OCI-LY1 (cell line): ENCODE measurements at regions not wholly inside any gene's neighbourhood (a gene's known extent, or its start where the extent isn't known, plus 50 kb on each side); places are given as distances from the start of the nearest gene placed in this dataset.

Source experiments
- H2AFZ ChIP-seq: fragments of 200-600 bp; sonication (generic), shearing (Covaris generic); 2 replicates; pipeline ENCODE4 v1.6.0; 2014; ENCODE audit warnings: antibody characterized with exemption, mild to moderate bottlenecking, low read length
- H3F3A ChIP-seq: fragments of 200-600 bp; sonication (generic), shearing (Covaris generic); 2 replicates; pipeline ENCODE4 v1.6.0; 2014; ENCODE audit warnings: mild to moderate bottlenecking, antibody characterized with exemption, low read length, moderate library complexity; ENCODE audit not compliant: insufficient read depth
- H3K27ac ChIP-seq: fragments of 200-600 bp; sonication (generic); 2 replicates; pipeline ENCODE4 v1.5.1; 2014; ENCODE audit warnings: low read length, mixed run types, mild to moderate bottlenecking, low read depth; ENCODE audit not compliant: poor library complexity, severe bottlenecking
- H3K27me3 ChIP-seq: fragments of 200-600 bp; sonication (generic); 2 replicates; pipeline ENCODE4 v1.6.0; 2014; ENCODE audit warnings: antibody characterized with exemption, mild to moderate bottlenecking, low read length, moderate library complexity; ENCODE audit not compliant: insufficient read depth
- H3K36me3 ChIP-seq: fragments of 200-600 bp; sonication (generic); 2 replicates; pipeline ENCODE4 v1.6.1; 2014; ENCODE audit warnings: mild to moderate bottlenecking, antibody characterized with exemption, low read length, moderate library complexity, mixed read lengths; ENCODE audit not compliant: insufficient read depth
- H3K4me1 ChIP-seq: fragments of 200-600 bp; sonication (generic); 2 replicates; pipeline ENCODE4 v1.5.1; 2014; ENCODE audit warnings: mild to moderate bottlenecking, low read length, moderate library complexity; ENCODE audit not compliant: insufficient read depth, severe bottlenecking
- H3K4me2 ChIP-seq: fragments of 200-600 bp; sonication (generic), shearing (Covaris generic); 2 replicates; pipeline ENCODE4 v1.6.1; 2014; ENCODE audit warnings: low read length
- H3K4me3 ChIP-seq: fragments of 200-600 bp; sonication (generic); 2 replicates; pipeline ENCODE4 v1.5.1; 2014; ENCODE audit warnings: low read length, low read depth, mild to moderate bottlenecking, mixed read lengths; ENCODE audit not compliant: poor library complexity, severe bottlenecking
- H3K79me2 ChIP-seq: fragments of 200-600 bp; shearing (Covaris generic); 2 replicates; pipeline ENCODE4 v1.6.1; 2016; ENCODE audit warnings: mixed run types, low read length, mixed read lengths; ENCODE audit not compliant: insufficient read depth
- H3K9ac ChIP-seq: fragments of 200-600 bp; sonication (generic), shearing (Covaris generic); 2 replicates; pipeline ENCODE4 v1.6.1; 2014; ENCODE audit warnings: mild to moderate bottlenecking, low read length, mixed read lengths
- H3K9me2 ChIP-seq: fragments of 200-600 bp; sonication (generic), shearing (Covaris generic); 2 replicates; pipeline ENCODE4 v1.6.1; 2014; ENCODE audit warnings: low read depth, mild to moderate bottlenecking, low read length, mixed read lengths
- H3K9me3 ChIP-seq: fragments of 200-600 bp; shearing (Covaris generic); 2 replicates; pipeline ENCODE4 v1.6.1; 2014; ENCODE audit warnings: low read length, mixed read lengths
- H4K20me1 ChIP-seq: fragments of 200-600 bp; sonication (generic), shearing (Covaris generic); 2 replicates; pipeline ENCODE4 v1.6.0; 2016; ENCODE audit warnings: mild to moderate bottlenecking, low read length; ENCODE audit not compliant: insufficient read depth
- CTCF ChIP-seq: fragments of 200-600 bp; sonication (generic), shearing (Covaris generic); IDR thresholded peaks from 2 replicates; pipeline ENCODE4 v1.5.1; 2017; ENCODE audit warnings: mild to moderate bottlenecking, antibody characterized with exemption, low read length, moderate library complexity, mixed read lengths
- EZH2 ChIP-seq: fragments of 200-600 bp; sonication (generic), shearing (Covaris generic); IDR thresholded peaks from 2 replicates; pipeline ENCODE4 v1.8.0; 2017; ENCODE audit warnings: borderline replicate concordance, mixed run types, mild to moderate bottlenecking, antibody characterized with exemption, low read length, moderate library complexity, mixed read lengths

GRCh38 chr6:168162366-168162765 is 83.4 kb upstream of the FRMD1 start:
- Histone ChIP-seq H3K9ac (no peak overlapping the region), H3K9me3 (no peaks in the 10 kb centered on the region), H2AFZ (no peak overlapping the region), H3K4me2 (no peak overlapping the region), H3K4me1 (no peaks in the 10 kb centered on the region), H3K27ac (no peak overlapping the region), H4K20me1 (no peaks in the 10 kb centered on the region), H3K79me2 (no peaks in the 10 kb centered on the region), H3K9me2 (no peaks in the 10 kb centered on the region), H3F3A (no peaks in the 10 kb centered on the region), H3K27me3 (peaks cover 4% of the 10 kb centered on the region; the same call in 1 of the 2 replicates), H3K4me3 (no peak overlapping the region), H3K36me3 (no peaks in the 10 kb centered on the region)
- TF ChIP-seq CTCF (no peak), EZH2 (no peak)

DNA sequence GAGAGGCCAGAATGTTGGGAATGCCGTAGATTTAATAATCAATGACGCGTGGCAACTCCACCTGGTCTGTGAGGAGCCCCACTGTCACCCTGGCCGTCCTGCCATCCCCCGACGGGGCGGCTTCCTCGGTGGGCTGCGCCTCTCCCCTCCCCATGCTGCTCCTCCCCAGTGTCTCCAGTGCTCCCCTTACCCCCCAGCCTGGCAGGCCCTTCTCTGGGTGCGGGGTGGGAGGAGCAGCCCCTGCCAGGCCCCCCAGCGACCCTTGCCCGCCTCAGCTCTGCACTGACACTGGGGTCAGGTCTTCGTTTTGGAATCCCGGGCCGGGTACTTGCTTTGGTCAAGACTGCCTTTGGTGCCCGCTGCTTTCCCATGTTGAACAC is 82.3 kb upstream of the FRMD1 start:
- peaks cover 4% of the 10 kb centered on the region for H3K27me3 ChIP-seq
- H3K4me1 ChIP-seq, result no peaks in the 10 kb centered on the region
- no peaks in the 10 kb centered on the region for H3F3A ChIP-seq
- H3K27ac ChIP-seq, result no peak overlapping the region
- TF ChIP-seq CTCF (no peak), EZH2 (no peak)
- no peak overlapping the region for H3K9ac ChIP-seq
- H3K79me2 ChIP-seq, result no peaks in the 10 kb centered on the region
- H3K4me2 ChIP-seq, result no peak overlapping the region
- no peak overlapping the region for H2AFZ ChIP-seq
- no peaks in the 10 kb centered on the region for H3K9me2 ChIP-seq
- H4K20me1 ChIP-seq, result no peaks in the 10 kb centered on the region
- H3K4me3 ChIP-seq, result no peak overlapping the region
- H3K36me3 ChIP-seq, result no peaks in the 10 kb centered on the region
- no peaks in the 10 kb centered on the region for H3K9me3 ChIP-seq

GRCh38 chr6:168160506-168161370 is 81.7 kb upstream of the FRMD1 start:
- Histone ChIP-seq H2AFZ (no peak overlapping the region), H3K27ac (no peak overlapping the region), H3K79me2 (no peaks in the 10 kb centered on the region), H3K9me2 (no peaks in the 10 kb centered on the region), H3F3A (no peaks in the 10 kb centered on the region), H3K9ac (no peak overlapping the region), H3K4me3 (no peak overlapping the region), H3K36me3 (no peaks in the 10 kb centered on the region), H3K9me3 (no peaks in the 10 kb centered on the region), H3K4me1 (no peaks in the 10 kb centered on the region), H3K27me3 (peaks cover 4% of the 10 kb centered on the region), H3K4me2 (no peak overlapping the region), H4K20me1 (no peaks in the 10 kb centered on the region)
- TF ChIP-seq EZH2 (no peak), CTCF (no peak)
